NOMO-1 treated with dmso at 0.1 percent for 144 hours (cell line): ENCODE measurements at regions not wholly inside any gene's neighbourhood (a gene's known extent, or its start where the extent isn't known, plus 50 kb on each side); places are given as distances from the start of the nearest gene placed in this dataset.
A peak's percentile ranks its signal among the peaks of the same experiment; 100 is the strongest.

Experiments
- DNase-seq: peaks from one replicate; lab custom pipeline; 2025; ENCODE audit not compliant: unreplicated experiment; lab: John Stamatoyannopoulos, UW

GRCh38 chr2:66717973-66718372 lies 283.0 kb downstream of the MEIS1 start:
- no peak for DNase-seq

DNA sequence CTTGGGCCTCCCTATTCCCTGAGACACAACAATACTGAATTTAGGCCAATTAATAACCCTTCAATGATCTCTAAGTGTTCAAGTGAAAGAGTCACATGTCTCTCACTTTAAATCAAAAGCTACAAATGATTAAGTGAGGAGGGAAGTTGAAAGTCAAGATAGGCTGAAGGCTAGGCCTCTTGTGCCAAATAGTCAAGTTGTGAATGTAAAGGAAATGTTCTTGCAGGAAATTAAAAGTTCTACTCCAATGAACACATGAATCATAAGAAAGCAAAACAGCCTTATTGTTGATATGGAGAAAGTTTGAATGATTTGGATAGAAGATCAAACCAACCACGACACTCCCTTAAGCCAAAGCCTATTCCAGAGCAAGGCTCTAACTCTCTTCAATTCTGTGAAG lies 286.9 kb downstream of the MEIS1 start:
- DNase-seq, result no peak

DNA sequence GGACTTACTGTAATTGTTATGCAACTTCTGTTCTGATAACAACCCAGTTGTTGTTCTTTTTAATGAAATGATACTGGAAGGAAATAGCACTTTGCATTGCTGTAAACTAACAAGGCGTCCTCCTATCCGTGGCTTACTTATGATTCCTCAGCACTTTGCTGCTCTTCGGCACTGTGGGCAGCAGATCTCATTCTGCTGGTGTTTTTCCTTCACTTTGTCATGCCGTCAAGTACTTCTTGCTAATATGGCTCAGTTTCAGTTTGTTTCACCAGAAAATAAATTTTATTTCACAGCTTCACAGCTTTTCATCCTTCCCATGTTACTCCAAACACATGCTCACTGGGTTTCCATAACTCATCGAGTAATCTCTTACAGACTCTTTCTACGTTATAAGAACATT lies 289.3 kb downstream of the MEIS1 start:
- DNase-seq, result no peak

DNA sequence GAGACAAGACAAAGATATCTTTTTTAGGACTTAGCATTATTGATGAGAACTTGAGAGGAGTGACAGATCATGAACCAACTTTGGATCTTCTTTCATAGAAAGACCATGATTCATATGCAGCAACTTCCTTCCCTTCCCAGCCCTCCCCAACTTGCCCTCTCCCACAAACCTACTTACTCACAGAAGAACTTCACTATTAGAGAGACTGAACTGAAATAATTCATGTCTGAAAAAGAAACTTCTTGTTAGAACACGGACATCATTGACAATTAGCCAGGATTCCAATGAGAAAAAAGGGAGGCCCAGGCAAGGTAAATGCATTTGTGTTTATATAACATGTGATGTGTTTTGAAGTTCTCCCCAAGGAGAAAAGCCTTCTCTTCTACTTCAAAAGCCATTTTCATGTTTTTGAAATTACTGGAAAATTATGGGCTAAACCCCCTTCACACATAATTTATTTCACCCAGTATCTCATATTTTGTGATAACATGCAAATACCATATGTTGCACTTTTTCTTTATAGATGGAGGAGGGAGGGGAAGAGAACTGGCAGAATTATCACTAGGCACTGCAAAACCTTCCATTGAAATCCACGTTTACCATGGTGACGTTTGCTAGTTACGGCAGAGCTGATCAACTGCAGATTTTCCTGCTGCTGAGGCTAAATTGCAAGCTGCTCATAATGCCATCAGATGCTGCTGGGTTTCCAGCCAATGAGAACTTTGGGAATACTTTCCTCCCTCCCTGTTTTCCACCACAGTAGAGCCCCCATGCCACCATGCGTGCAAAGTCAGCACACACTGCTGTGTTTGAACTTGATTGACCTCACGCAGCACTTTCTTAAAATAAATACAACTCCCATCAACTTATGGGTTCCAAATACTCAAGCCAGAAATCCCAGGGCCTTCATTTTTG lies 294.7 kb downstream of the MEIS1 start:
- no peak for DNase-seq

DNA sequence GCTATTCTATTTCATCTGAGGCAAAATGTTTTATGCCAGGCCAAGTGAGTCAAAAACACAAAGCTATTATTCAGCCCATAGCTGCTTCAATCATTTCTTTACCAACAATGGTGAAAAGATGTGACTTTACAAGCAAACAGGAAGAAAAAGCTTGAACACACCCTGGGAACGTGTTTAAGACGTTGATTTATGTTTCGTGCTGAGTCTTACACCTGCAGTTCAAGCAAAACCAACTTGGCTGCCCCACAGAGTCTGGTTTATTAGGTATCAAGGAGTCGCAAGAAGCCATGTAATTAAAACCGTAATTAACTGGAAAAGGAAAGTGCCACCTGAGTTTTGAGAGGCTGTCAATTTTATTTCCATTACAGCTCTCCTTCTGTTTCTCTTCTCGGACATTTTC lies 295.5 kb downstream of the MEIS1 start:
- no peak for DNase-seq

DNA sequence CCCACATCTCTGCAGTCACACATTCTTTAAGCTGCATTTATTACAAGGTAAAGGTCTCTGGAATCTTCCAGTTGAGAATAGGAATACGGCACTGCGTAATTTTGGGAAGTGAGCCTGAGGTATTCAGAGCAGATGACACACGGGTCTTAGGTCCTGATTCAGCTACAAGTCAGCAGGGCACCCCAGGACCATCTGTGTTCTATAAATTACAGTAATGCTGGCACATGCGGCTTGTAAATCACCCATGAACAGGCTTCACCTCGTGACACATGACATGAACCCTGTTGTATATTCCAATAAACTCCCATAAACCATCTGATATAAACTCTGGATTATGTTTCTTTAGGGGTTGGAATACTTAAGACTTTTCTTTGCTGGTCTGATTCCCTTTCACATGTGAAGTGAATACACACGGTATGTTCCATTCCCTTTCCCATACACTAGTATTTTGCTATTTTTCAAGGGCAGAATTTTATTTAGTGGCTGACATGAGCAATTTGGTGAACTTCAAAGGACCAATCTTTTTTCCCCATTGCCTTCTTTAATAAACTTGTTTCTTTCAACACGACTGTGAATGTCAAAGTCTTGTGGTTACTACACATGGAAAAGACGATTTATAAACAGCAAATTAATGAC lies 298.6 kb downstream of the MEIS1 start:
- DNase-seq, result no peak

DNA sequence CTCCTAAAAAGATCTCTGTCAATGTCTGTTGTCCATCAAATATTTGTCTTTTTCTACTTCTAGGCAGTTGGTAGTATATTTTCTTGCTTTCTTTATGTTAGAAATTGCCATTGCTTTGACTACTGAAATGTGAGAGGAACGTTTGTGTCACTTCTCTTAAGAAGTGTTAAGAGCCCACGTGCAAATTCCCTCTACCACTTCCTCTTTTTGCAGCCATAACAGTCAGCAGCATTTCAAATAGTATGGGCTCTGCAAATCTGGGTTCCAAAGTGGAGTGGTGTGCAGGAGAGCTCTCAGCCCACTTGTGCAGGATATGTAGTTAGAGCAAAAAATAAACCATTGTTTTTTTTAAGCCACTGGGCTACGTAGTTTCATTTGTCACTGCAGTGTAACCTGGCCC lies 314.0 kb downstream of the MEIS1 start:
- peak; percentile 3 for DNase-seq

- DNase-seq, result no peak
These were observed 314.6 kb downstream of the MEIS1 start for GRCh38 chr2:66749566-66749965.

DNA sequence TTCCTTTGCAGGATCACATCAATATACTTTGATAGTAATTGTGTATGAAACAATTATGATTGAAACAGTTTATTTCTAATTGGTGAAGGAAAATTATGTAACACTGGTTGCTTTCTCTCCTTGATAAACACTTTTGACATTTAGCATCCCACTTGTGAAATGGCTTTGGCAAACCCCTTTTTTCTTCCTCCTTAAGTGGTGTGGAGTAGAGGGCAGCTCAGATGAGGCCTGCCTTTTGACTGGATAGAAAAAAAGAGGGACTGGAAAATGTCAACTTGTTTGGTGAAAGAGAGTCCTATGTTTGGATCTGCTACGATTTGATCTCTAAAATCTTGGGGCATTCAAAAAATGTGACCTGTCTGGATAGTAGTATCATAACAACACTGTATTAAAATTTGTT lies 318.3 kb downstream of the MEIS1 start:
- DNase-seq, result no peak

- no peak for DNase-seq
These were observed 318.7 kb downstream of the MEIS1 start for GRCh38 chr2:66753660-66754059.

DNA sequence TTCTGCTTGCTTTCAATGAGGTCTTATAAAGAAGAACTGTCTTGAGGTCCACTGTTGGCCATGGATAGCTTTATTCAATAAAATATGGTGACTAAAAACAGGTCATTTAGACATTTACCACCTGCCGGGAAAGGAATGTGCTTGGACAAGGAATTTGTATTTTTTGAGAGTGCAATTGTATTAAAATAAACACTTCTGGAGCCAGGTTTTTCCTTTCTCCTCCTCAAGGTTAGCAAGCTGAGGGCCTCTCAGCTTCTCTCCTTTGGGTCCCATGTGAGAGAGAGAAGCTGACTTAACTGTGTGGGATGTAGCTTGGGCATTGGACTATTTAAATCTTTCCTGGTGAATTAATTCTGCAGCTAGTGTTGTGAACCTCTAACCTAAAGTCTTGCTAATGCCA lies 321.0 kb downstream of the MEIS1 start:
- DNase-seq, result no peak

GRCh38 chr2:66761826-66762225 lies 326.9 kb downstream of the MEIS1 start:
- DNase-seq, result no peak

GRCh38 chr2:66762761-66763160 lies 327.8 kb downstream of the MEIS1 start:
- no peak for DNase-seq

DNA sequence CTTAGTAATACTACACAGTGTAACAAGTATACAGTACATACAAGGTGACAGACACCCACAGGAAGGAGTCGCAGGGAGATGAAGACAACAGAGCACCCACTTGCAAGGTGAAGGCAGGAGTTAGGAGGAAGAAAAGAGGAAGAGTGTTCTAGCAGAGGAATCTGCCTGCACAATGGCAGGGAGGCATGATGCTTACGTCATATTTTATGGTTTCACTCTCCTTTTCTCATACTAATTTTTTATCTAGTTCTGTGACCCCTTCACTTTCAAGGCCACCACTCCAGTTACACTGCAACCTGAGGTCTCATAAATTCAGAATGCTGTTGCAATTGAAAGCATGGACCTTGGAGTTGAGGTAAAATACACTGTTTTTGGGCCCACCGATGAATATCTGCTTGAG lies 331.7 kb downstream of the MEIS1 start:
- DNase-seq, result no peak

DNA sequence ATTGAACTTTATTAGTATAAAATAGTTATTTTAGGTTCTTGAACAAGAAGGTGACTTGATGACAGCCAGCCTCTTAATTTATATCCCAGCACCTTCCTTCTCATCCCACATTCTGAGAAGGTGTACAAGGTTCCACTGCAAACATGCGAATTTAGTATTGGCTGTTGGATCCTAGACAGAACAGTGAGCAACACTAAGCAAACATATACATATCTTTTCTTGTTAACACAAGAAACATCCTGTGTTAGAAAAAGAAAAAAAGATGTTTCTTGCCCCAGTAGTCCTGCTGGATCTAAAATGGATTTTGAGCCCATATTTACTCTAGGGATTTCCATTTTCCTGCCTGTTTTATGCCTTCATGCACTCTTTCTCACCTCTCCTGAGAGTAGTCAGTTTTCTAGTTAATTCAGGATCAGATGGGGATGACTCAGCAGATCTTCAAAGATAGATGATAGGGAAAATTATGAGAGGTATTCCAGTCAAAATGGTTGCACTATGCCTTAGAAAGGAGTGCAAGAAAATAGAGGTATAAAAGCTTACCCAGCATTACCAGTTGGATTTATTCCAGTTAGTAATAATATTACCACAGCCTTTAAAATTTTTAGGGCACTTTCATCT lies 336.5 kb downstream of the MEIS1 start:
- DNase-seq, result no peak

DNA sequence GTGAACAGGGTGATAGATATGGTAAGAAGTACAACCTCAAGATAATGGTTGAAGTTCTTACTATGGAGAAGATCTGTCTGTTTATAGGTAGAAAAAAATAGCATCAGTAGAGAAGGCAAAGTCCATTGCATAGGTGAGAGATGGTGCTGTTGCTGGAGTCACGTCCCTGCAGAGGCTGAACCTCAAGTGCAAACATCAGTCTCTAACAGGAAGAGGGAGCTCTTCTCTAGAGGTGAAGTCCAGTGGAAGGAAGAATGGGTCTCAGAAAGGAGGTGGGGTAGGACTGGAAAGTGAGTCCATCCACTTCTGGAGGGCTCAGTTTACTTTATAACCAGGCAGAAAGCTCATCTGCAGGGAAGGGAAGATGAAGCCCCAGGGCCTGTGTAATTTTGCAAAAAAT lies 337.7 kb downstream of the MEIS1 start:
- no peak for DNase-seq

DNA sequence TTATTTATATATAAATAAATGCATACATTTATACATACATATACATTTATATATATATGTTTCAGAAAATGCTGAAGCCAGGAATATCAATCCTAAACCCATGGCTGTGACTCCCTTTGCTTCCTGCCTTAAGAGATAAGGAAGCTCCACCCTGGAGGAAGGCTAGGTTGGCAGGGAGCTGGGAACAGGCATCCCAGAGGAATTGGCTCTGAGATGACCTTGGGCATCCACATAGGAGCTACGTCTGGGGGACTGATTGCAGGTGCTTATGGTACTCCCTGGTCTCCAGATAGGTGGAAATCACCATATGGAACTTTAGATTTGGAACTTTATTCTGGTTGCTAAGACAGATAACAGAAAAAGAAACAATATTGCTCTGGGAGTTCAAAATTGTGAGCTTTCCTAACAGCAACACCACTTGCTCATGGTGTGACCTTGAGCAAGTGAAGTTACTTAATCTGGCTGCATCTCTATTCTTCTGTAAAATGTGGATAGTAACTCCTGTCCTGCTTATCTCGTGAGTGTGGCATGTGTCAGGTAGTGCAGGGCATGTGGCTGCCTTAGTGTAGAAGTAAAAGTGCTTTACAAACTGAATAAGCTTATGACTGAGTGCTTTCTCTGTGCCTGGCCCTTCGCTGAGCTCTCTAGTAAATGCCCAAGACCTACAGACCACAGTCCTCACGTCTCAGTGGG lies 341.0 kb downstream of the MEIS1 start:
- no peak for DNase-seq

- no peak for DNase-seq
These were observed 346.9 kb downstream of the MEIS1 start for GRCh38 chr2:66781804-66782203.

- DNase-seq, result no peak
These were observed 347.9 kb downstream of the MEIS1 start for GRCh38 chr2:66782780-66783361.

DNA sequence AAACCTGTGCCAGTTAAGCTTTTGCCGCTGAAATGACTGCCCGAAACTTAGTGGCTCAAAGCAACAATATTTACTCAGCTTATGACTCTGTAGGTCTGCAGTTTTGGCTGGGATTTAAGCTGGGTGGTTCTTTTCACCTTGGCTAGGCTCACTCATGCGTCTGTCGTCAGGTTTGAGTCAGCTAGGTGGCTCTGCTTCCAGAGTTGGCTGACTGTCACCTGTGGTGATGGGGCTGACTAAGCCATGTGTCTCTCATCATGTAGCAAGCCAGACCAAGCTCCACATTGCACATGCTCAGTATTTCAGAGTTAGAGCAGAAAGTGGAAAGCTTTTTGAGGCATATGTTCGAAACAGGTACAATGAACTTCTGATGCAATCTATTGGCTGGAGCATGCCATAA lies 354.8 kb downstream of the MEIS1 start:
- no peak for DNase-seq

DNA sequence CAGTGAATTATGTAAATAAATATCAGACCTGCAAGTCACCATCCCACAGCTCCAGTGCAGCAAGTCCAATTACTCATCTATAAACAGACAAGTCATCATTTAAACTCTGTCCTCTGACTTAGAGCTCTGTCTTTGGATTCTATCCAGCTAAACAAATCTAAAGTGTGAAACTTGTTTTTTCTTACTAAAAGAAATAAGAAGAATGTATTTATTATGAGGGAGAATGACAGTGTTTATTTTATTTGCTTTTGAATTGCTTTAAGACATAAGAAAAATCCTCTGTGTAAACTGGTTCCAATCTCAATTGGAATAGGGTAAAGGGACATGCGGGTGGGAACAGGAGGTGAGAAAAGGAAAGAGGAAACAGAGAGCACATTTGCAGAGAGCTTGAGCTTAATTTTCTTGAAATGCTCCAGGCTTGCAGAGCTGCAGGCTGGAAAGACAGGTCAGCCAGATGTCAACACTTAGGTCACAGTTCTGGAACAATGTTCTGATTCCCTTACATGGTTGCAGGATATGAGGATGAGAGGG lies 355.8 kb downstream of the MEIS1 start:
- DNase-seq, result no peak
